DMS114 treated with DMSO at 0.1 percent for 48 hours (cell line): ENCODE measurements at regions not wholly inside any gene's neighbourhood (a gene's known extent, or its start where the extent isn't known, plus 50 kb on each side); places are given as distances from the start of the nearest gene placed in this dataset.
"Not testable (repeated sequence)": the region's sequence is repeated elsewhere in the genome, so short reads cannot be mapped to it uniquely, and the experiment has no call there.

Experiments used
- DNase-seq: peaks from one replicate; lab custom pipeline; 2025; ENCODE audit not compliant: unreplicated experiment; lab: John Stamatoyannopoulos, UW

DNA sequence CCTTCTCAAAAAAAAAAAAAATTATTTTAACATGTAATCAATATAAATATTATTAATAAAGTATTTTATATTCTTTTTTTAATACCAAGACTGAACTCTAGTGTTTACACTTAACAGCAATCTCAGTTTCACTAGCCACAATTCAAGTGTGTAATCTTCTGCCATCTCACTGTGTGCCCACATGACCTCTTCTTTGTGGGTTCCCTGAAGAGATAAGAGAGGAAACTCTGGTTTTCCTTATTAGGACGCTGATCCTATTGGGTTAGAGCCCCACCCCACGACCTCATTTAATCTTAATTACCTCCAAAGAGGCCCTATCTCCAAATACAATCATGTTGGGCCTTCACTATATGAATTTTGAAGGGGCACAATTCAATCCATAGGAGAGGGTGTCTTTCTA is 177.6 kb downstream of the STK31 start:
- no peak for DNase-seq

DNA sequence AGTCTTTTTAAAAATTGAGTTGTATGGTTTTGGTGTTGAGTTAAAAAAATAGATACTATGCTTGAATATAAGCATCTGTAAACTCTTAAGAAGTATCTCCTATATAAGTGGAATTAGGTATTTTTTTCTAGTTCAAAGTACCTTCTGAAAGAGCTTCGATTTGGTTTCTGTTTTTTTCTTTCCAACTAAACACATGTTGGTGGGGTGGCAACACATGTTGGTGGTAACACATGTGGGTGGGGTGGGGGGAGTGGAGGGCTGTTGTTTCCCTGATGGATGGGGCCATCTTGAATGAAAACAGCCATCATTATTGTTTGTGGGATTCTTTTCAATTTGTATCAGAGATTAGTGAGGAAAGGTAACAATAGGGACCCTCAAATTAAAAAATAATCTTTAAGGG is 178.9 kb downstream of the STK31 start:
- no peak for DNase-seq

DNA sequence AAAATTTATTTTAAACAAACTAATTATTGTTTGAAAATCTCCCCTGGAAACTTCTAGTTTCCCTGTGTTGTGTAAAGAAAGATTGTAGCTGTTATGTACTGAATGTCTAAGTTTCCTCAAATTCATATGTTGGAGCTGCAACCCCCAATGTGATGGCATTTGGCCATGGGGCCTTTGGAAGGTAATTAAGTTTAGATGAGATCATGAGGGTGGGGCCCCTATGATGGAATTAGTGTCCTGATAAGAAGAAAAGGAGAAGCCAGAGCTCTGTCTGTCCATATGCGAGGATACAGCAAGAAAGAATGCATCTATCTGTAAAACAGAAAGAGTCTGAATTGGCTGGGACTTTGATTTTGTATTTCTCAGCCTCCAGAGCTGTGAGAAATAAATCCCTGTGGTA is 179.5 kb downstream of the STK31 start:
- no peak for DNase-seq

DNA sequence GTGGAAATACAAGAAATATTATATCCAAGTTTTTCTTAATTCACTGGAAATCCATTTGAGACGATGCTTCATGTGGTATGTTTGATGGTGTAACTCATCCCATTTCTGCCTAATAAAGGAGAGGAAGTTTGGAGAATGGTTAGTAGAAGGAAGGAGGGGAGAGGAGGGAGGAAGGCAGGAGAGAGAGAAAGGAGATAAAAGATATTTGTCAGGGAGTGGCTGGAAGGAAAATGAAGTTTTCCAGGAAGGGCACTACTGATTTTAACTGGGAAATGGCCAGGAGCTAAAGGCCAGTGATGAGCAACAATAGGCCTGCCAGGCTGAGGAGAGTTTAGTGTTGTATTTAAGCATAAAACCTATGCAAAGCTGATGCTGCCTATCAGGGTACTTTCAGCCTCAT is 182.0 kb downstream of the STK31 start:
- no peak for DNase-seq

DNA sequence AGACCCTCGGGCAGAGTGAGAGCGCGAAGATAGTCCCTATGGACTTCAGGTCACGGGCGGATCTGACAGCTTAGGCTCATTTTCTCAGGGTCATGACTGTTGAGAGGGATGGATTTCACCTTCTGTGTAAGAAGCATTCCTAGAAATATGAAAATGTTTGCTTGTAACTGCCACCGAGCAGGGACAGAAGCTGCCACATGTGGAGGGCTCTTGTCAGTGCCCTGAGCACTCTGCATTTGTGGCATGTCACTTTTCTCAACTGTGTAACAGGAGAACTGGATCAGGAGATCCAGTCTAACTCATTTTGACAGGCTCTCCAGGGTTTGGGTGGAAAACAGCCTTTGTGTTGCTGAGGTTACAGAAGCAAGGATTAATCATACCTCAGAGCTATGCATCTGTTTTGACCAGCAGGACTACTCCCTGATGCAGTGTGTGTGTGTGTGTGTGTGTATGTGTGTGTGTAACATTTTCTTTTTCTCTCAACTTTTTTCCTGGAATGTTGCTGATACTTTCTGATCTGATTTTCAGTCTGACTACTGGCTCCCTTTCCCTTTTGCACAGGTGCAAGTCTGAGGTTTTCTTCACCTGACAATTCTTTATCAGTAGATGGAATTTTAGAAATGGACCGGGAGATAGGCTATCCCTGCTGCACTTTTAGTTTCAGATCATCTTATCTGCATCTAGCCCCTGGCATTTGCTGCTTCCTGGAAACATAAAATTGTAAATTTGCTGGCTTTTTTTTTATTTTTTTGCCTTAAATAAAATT is 183.3 kb downstream of the STK31 start:
- no peak for DNase-seq

DNA sequence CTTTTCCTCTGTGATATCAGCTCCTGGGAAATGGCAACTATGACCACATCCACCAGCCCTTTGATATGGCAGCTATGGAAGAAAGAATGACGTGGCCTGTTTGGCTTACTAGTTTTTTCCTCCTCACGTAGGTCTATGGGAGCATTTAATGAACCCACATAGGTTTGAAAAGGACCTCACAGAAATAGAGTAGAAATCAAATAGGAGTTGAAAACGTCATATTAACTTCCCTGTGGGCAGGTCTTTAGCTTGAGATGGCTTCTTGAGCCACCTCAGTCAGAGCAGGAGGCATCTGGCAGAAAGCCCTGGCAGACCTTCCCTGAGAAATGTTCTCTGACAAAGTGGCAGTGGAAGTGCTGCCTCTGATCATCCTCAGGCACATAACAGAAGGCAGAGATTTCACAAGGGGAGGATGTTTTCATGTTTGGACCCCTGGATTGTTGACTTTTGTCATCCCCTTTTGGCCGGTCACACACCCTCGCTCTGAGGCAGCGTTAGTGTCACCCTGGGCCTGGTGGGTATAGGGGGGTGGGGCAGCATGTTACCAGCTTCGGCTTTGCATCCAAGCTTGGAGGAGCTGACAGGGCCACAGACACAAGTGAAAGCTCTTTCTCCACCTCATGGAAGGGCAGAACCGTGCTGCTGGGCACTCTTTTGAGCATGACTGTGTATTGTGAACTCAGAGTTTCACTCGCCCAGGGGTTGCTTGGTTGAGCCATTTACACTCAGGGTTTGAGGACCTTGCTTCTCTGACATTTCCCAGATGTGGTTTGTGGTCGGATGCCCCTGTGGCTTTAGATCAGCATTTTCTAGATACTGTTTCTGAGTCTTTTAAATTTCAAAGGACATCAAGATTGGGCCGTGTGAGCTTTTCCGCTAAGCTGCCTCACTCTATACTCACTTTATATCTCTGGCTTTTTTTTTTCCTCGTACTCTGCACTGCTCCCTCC is 184.2 kb downstream of the STK31 start:
- no peak for DNase-seq

DNA sequence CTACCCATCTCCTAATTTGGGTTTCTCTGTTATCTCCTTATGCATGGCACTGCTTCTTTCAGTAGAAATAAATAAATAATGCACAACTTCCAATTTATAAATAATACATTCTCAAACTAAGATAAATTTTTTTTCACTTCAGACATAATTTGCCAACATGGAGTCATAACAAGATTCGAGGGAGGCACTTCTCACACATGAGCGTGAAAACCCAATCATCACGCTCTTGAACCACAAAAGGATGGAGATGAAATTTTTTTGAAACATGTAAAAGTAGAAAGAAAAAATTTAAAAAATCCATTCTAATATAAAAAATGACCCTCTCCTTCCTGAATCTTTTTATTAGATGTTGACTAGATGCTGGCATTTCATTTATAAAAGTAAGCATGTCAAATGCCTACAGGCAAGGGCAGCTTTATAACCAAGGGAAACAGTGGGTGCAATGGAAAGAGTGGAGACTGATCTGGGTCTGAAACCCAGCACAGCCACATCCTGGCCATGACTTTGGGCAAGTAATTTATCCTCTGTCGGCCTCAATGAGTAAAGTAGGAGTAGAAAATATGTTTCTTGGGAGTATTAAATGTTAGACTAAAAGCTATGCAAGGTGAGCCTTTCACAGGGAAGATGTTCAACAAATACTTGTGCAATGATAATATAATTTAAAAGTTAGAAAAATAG is 185.0 kb downstream of the STK31 start:
- DNase-seq = no peak

DNA sequence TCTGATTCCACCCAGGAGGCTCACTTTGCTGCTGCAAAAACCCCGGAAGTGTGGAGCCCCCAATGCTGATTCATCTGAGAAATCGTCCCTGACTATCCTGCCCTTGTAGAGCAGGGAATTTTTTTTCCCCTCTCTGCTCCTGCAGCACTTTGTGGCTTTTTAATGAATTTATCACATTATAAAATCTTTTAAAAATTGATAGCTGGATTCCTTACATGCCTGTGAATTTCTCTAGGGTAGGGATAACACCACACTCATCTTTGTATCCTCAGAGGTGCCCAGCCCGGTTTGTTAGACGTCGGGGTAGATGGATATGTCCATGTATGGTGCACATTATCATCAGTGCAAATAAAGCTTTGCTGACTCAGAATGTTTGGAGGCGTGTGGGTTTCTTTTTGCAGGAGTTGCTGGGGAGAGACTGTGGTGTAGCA is 185.7 kb downstream of the STK31 start:
- no peak for DNase-seq

DNA sequence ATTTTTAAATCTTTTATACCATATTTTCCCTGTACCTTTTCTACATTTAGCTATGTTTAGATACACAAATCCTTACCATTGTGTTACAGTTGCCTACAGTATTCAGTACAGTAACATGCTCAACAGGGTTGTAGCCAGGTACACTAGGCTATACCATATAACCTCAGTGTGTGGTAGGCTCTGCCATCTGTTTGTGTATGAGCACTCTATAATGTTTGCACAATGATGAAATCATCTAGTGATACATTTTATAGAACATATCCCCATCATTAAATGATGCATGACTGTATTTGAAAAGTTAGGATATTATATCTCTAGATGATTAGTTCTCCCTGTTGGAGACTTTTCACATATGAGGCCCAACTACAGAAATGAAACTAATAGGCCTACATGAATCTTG is 188.6 kb downstream of the STK31 start:
- no peak for DNase-seq

DNA sequence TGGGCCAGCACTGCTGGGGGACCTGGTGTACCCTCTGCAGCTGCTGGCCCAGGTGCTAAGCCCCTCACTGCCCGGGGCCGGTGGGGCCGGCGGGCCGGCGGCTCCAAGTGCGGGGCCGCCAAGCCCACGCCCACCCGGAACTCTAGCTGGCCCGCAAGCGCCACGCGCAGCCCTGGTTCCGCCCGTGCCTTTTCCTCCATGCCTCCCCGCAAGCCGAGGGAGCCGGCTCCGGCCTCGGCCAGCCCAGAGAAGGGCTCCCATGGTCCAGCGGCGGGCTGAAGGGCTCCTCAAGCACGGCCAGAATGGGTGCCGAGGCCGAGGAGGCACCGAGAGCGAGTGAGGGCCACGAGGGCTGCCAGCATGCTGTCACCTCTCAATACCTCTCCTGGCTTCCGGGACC is 194.9 kb downstream of the STK31 start:
- DNase-seq = not testable (repeated sequence)

DNA sequence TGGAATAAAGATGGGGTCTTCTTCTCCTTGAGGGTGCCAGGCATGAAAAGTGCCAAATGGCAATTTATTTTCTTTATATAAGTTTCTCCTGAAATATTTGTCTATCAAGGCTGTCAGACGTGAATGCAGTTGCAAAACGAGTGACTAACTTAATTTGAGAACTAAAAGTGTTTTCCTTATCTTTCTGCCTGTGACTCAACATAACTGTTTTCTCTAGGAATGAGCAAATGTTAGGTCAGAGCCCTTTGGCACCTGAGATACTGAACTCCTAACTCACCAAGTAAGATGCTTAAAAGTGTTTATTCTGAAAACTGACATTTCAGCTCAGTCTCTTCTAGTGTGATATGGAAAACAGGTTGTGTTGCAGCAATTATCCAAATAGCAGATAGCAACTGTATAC is 197.0 kb downstream of the STK31 start:
- no peak for DNase-seq

DNA sequence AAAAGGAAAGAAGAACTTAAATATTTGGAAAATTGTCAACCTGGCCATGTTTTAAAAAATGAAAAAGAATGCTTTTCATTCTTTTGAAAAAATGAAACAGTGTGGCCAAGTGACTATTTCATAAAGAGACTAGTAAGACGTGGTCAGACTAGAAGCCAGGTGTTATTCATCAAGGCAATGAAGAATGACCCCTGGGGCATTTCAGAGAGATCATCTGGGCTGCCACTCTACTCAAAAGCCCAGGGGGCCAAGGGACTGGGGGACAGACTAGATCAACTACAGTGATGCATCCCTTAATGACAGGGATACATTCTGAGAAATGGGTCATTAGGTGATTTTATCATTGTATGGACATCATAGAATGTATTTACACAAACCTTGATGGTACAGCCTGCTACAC is 199.4 kb downstream of the STK31 start:
- DNase-seq = no peak

DNA sequence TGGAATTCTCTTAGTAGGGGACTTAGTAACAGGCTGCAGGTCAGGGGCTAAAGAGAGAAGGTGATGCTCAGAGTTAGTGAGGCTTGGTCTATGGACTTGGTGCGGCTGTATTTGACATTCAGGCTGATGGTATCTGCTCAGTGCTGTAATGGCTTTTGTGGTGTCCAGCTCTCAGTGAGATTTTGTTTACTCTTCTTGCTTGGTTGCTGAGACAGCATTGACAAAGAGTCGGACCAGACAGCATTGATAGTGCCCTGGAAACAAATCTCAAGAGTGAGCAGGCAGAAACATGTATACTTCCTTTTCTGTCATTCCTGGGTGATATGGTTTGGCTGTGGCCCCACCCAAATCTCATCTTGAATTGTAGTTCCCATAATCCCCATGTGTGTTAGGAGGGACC is 202.0 kb downstream of the STK31 start:
- no peak for DNase-seq

DNA sequence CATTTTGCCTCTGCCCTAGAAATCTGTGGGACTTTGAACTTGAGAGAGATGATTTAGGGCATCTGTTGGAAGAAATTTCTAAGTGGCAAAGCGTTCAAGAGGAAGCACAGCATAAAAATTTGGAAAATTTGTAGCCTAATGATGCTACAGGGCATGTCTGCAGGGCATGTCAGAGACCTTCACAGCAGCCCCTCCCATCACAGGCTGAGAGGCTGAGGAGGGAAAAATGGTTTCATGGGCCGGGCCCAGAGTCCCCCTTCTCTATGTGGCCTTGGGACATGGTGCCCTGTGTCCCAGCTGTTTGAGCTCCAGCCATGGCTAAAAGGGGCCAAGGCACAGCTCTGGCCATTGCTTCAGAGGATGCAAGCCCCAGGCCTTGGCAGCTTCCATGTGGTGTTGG is 203.0 kb downstream of the STK31 start:
- no peak for DNase-seq

DNA sequence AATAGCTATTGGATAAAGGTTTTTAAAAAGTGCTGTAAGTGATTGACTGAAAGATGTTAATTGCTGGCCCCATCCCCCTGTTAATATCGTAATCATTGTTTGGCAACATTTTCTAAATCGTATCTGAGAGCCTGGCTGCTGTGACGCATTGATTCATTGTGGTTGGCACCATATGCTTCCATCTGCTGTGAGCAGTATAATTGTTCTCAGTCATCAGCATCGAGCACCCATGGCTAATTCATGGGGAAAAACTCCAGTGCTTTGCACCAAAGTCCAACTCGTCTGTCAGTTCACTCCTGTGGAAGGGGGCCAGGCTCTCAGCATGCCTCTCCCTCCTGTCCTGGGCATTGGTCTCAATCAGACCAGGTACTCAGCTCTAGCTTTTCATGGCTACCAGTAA is 205.2 kb downstream of the STK31 start:
- DNase-seq = no peak

DNA sequence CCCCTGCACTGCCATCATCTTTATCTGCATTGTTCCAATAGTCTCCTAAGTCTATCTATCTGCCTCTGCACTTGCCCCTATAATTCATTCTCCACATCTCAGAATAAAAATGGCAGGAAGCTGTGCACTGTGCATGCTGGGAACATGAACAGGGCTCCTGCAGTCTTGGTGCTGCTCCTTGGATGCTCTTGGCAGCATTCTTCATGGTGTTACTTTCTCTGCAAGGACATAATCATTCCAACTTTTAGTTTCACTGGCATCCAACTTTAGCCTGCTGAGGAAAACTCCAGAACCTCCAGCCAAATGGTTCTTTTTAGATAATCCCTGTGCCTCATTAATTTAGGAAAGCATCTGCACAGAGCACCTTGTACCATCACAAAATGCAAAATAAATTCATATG is 208.3 kb downstream of the STK31 start:
- DNase-seq = no peak

DNA sequence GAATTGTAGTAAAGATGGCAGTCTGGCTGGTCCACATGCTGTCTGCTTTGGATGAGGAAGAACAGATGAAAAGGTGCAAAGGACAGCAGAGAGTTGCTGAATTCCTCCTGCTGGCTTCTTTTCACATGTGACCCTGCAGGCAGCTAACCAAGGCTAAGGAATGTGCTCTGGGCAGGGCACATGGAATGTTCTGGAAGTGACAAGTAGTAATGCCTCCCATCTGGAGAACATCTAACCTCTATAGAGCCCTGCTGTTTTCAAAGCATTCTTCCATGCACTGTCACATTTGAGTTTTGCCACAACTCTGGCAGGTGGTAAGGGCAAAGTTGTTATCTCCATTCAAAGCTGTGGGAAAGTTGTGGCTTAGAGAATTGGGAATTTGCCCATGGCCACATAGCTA is 208.8 kb downstream of the STK31 start:
- DNase-seq = no peak

DNA sequence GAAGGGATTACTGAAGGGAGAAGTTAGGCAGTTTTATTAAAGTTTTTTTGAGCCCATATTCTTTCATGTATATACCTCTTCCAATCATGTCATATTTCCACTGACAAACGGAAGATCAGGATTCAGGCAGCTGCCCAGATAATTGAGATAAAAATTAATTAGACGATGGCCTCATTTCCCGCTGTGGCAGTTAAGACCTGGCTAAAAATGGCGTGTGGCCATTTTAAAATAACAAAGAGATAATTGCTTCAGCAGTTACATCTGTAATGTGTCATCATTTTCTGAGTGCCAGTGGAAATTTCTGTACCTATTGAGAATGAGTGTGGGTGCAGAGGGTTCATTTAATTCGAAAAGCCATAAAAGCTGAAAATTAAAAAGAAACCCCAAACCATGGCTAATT is 215.1 kb downstream of the STK31 start:
- no peak for DNase-seq

DNA sequence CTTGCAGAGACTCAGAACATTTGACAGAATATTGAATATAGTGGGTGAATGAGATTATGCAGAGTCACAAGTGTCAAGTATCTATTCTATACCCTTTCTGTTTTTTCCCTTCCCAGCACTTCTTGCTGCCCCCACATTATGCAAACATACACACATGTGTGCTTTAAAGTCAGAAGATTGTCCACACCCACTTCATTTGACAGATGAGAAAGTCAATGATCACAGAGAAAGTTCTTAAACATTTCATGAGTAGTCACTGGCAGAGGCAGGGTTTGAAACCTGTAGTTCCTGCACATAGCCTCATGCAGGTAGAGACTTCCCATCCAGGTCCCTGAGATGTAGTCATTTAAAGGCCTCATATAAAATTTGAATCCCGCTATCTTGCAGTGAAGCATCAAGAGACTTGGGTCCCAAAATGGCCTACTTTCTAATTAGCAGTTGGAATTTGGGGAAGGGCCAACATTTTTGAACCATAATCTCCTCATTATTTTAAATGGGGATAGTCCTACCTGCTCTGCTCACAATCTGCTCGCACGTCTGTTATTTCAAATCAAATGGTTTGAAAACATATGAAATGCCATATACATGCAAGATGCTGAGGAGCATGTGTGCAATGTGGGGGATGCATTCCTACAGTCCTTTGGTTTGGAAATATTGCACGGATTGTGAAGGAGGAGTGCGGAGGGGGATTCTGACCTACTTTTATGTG is 217.8 kb downstream of the STK31 start:
- no peak for DNase-seq

DNA sequence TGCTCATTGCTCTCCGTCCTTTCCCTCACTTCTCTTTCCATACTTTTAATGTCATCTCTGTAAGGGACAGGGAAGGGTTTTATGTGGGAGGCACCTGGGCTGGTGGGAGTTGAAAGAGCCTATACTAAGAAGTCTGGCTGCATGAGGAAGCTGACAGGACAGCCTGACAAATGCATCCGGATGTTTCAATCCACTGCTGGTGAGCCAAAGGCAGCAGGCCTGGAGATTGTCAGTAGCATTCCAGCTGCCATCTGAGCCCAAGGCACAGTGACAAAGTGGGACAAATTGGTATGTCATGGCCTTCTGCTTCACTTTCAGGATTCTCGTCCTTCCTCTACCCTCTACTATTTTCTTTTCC is 218.4 kb downstream of the STK31 start:
- no peak for DNase-seq

DNA sequence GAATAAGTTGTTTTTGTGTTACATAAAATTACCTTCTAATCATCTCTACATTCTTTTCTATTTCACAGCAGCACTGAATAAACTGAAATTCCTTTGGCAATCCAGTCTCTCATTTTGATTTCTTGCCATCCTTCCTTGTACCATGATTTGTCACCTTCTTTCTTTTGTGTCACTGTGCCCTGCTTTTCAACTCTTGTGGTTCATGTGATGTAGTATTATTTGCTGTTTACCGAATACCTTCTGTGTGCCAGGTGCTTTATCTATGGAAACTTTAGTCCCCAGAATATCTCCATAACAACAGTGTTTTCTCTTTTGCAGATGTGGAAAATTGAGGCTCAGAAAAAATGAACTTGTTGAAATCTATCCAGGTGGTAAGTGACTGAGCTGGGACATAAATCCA is 220.3 kb downstream of the STK31 start:
- DNase-seq = no peak
